ENCODE measurements at regions not wholly inside any gene's neighbourhood (a gene's known extent, or its start where the extent isn't known, plus 50 kb on each side); places are given as distances from the start of the nearest gene placed in this dataset.

- no peak overlapping the region for H3K27ac Mint-ChIP-seq
- H3K9me3 Mint-ChIP-seq = no peaks in the 10 kb centered on the region
- no peaks in the 10 kb centered on the region for H3K36me3 Mint-ChIP-seq (ENCODE audit: insufficient read depth)
- ATAC-seq (replicated peaks) (no peak), DNase-seq (no peak)
- peaks cover 0 to 6% of the 10 kb centered on the region in 2 donors for H3K27me3 Mint-ChIP-seq
- no peaks in the 10 kb centered on the region for H3K4me1 Mint-ChIP-seq (ENCODE audit: low read depth in 2 of 2)
- H3K4me3 Mint-ChIP-seq = no peak overlapping the region
Measured at GRCh38 chr7:12741951-12742575, 54.6 kb downstream of the ARL4A start.

GRCh38 chr7:12746211-12746610 is 58.8 kb downstream of the ARL4A start:
- no peak overlapping the region for H3K27ac Mint-ChIP-seq
- H3K4me1 Mint-ChIP-seq (ENCODE audit: low read depth in 2 of 2) = no peaks in the 10 kb centered on the region
- ATAC-seq (replicated peaks) = no peak
- H3K4me3 Mint-ChIP-seq = no peak overlapping the region
- H3K9me3 Mint-ChIP-seq = no peaks in the 10 kb centered on the region
- H3K36me3 Mint-ChIP-seq (ENCODE audit: insufficient read depth) = peaks cover 3% of the 10 kb centered on the region
- no peak for DNase-seq
- peaks cover 0 to 4% of the 10 kb centered on the region in 2 donors for H3K27me3 Mint-ChIP-seq

- peaks cover 3% of the 10 kb centered on the region for H3K36me3 Mint-ChIP-seq (ENCODE audit: insufficient read depth)
- peaks cover 0 to 7% of the 10 kb centered on the region in 2 donors for H3K27me3 Mint-ChIP-seq
- H3K4me1 Mint-ChIP-seq (ENCODE audit: low read depth in 2 of 2) = no peaks in the 10 kb centered on the region
- H3K4me3 Mint-ChIP-seq = no peak overlapping the region
- DNase-seq = no peak
- no peaks in the 10 kb centered on the region for H3K9me3 Mint-ChIP-seq
- ATAC-seq (replicated peaks) = no peak
- H3K27ac Mint-ChIP-seq = no peak overlapping the region
Measured at GRCh38 chr7:12747687-12748306, 60.4 kb downstream of the ARL4A start.

GRCh38 chr7:12749069-12749468 is 61.6 kb downstream of the ARL4A start:
- Mint-ChIP-seq H3K36me3 (ENCODE audit: insufficient read depth) (peaks cover 3% of the 10 kb centered on the region), H3K4me3 (no peak overlapping the region), H3K4me1 (ENCODE audit: low read depth in 2 of 2) (no peaks in the 10 kb centered on the region), H3K27ac (no peak overlapping the region), H3K27me3 (peaks cover 0 to 7% of the 10 kb centered on the region in 2 donors), H3K9me3 (no peaks in the 10 kb centered on the region)
- ATAC-seq (replicated peaks) = no peak
- no peak for DNase-seq

- Mint-ChIP-seq H3K4me1 (ENCODE audit: low read depth in 2 of 2) (no peaks in the 10 kb centered on the region), H3K27me3 (peaks cover 0 to 7% of the 10 kb centered on the region in 2 donors), H3K9me3 (no peaks in the 10 kb centered on the region), H3K4me3 (no peak overlapping the region), H3K27ac (no peak overlapping the region), H3K36me3 (ENCODE audit: insufficient read depth) (peaks cover 3% of the 10 kb centered on the region)
- DNase-seq (no peak), ATAC-seq (replicated peaks) (no peak)
Measured at GRCh38 chr7:12749746-12750145, 62.3 kb downstream of the ARL4A start.

- H3K27ac Mint-ChIP-seq = no peak overlapping the region
- H3K9me3 Mint-ChIP-seq = no peaks in the 10 kb centered on the region
- H3K27me3 Mint-ChIP-seq = peaks cover 0 to 12% of the 10 kb centered on the region in 2 donors
- no peak for DNase-seq
- no peaks in the 10 kb centered on the region for H3K4me1 Mint-ChIP-seq (ENCODE audit: low read depth in 2 of 2)
- H3K4me3 Mint-ChIP-seq = no peak overlapping the region
- H3K36me3 Mint-ChIP-seq (ENCODE audit: insufficient read depth) = peaks cover 3% of the 10 kb centered on the region
- no peak for ATAC-seq (replicated peaks)
Measured at GRCh38 chr7:12751764-12752163, 64.3 kb downstream of the ARL4A start.

GRCh38 chr7:12754179-12754578 is 66.7 kb downstream of the ARL4A start:
- H3K4me3 Mint-ChIP-seq = no peak overlapping the region
- ATAC-seq (replicated peaks) = no peak
- H3K27me3 Mint-ChIP-seq = peaks cover 0 to 12% of the 10 kb centered on the region in 2 donors
- no peak overlapping the region for H3K27ac Mint-ChIP-seq
- H3K9me3 Mint-ChIP-seq = no peaks in the 10 kb centered on the region
- H3K36me3 Mint-ChIP-seq (ENCODE audit: insufficient read depth) = no peaks in the 10 kb centered on the region
- no peak for DNase-seq
- no peaks in the 10 kb centered on the region for H3K4me1 Mint-ChIP-seq (ENCODE audit: low read depth in 2 of 2)

GRCh38 chr7:12756821-12757220 is 69.4 kb downstream of the ARL4A start:
- H3K4me1 Mint-ChIP-seq (ENCODE audit: low read depth in 2 of 2) = no peaks in the 10 kb centered on the region
- no peak overlapping the region for H3K4me3 Mint-ChIP-seq
- no peak overlapping the region for H3K27ac Mint-ChIP-seq
- no peak for DNase-seq
- peaks cover 8 to 21% of the 10 kb centered on the region in 2 donors for H3K27me3 Mint-ChIP-seq
- ATAC-seq (replicated peaks) = no peak
- H3K9me3 Mint-ChIP-seq = no peaks in the 10 kb centered on the region
- H3K36me3 Mint-ChIP-seq (ENCODE audit: insufficient read depth) = no peaks in the 10 kb centered on the region

GRCh38 chr7:12757443-12757842 is 70.0 kb downstream of the ARL4A start:
- Mint-ChIP-seq H3K36me3 (ENCODE audit: insufficient read depth) (no peaks in the 10 kb centered on the region), H3K27me3 (peaks cover 8 to 26% of the 10 kb centered on the region in 2 donors), H3K4me3 (no peak overlapping the region), H3K27ac (no peak overlapping the region), H3K4me1 (ENCODE audit: low read depth in 2 of 2) (no peaks in the 10 kb centered on the region), H3K9me3 (no peaks in the 10 kb centered on the region)
- DNase-seq (no peak), ATAC-seq (replicated peaks) (no peak)

GRCh38 chr7:12759151-12759550 is 71.7 kb downstream of the ARL4A start:
- H3K27me3 Mint-ChIP-seq = peaks cover 8 to 26% of the 10 kb centered on the region in 2 donors
- H3K9me3 Mint-ChIP-seq = no peaks in the 10 kb centered on the region
- no peak for DNase-seq
- H3K27ac Mint-ChIP-seq = no peak overlapping the region
- H3K36me3 Mint-ChIP-seq (ENCODE audit: insufficient read depth) = no peaks in the 10 kb centered on the region
- H3K4me3 Mint-ChIP-seq = no peak overlapping the region
- H3K4me1 Mint-ChIP-seq (ENCODE audit: low read depth in 2 of 2) = no peaks in the 10 kb centered on the region
- ATAC-seq (replicated peaks) = no peak

- Mint-ChIP-seq H3K4me3 (no peak overlapping the region), H3K27ac (no peak overlapping the region), H3K4me1 (ENCODE audit: low read depth in 2 of 2) (no peaks in the 10 kb centered on the region), H3K27me3 (peaks cover 8 to 20% of the 10 kb centered on the region in 2 donors), H3K9me3 (no peaks in the 10 kb centered on the region), H3K36me3 (ENCODE audit: insufficient read depth) (no peaks in the 10 kb centered on the region)
- DNase-seq = no peak
- no peak for ATAC-seq (replicated peaks)
Measured at GRCh38 chr7:12761111-12761510, 73.7 kb downstream of the ARL4A start.

- no peak overlapping the region for H3K4me3 Mint-ChIP-seq
- no peaks in the 10 kb centered on the region for H3K36me3 Mint-ChIP-seq (ENCODE audit: insufficient read depth)
- peaks cover 8 to 20% of the 10 kb centered on the region in 2 donors for H3K27me3 Mint-ChIP-seq
- H3K27ac Mint-ChIP-seq = no peak overlapping the region
- DNase-seq = no peak
- H3K9me3 Mint-ChIP-seq = no peaks in the 10 kb centered on the region
- H3K4me1 Mint-ChIP-seq (ENCODE audit: low read depth in 2 of 2) = no peaks in the 10 kb centered on the region
- no peak for ATAC-seq (replicated peaks)
Measured at GRCh38 chr7:12761691-12762090, 74.3 kb downstream of the ARL4A start.

GRCh38 chr7:12764458-12764891 is 77.0 kb downstream of the ARL4A start:
- Mint-ChIP-seq H3K27me3 (peaks cover 8 to 20% of the 10 kb centered on the region in 2 donors), H3K4me1 (ENCODE audit: low read depth in 2 of 2) (no peaks in the 10 kb centered on the region), H3K4me3 (no peak overlapping the region), H3K27ac (no peak overlapping the region), H3K36me3 (ENCODE audit: insufficient read depth) (no peaks in the 10 kb centered on the region), H3K9me3 (no peaks in the 10 kb centered on the region)
- ATAC-seq (replicated peaks) (no peak), DNase-seq (no peak)

GRCh38 chr7:12765431-12766100 is 78.1 kb downstream of the ARL4A start:
- no peak overlapping the region for H3K27ac Mint-ChIP-seq
- H3K27me3 Mint-ChIP-seq = peaks cover 8 to 14% of the 10 kb centered on the region in 2 donors
- no peak for DNase-seq
- no peaks in the 10 kb centered on the region for H3K36me3 Mint-ChIP-seq (ENCODE audit: insufficient read depth)
- no peak overlapping the region for H3K4me3 Mint-ChIP-seq
- H3K4me1 Mint-ChIP-seq (ENCODE audit: low read depth in 2 of 2) = no peaks in the 10 kb centered on the region
- no peaks in the 10 kb centered on the region for H3K9me3 Mint-ChIP-seq
- ATAC-seq (replicated peaks) = no peak

All from effector memory CD8-positive, alpha-beta T cell (primary cell).